H9 (cell line): ENCODE measurements at regions not wholly inside any gene's neighbourhood (a gene's known extent, or its start where the extent isn't known, plus 50 kb on each side); places are given as distances from the start of the nearest gene placed in this dataset.

Source experiments
- DNase-seq: peaks from one replicate; pipeline ENCODE4 v3.0.0-alpha.2; 2017
- H2AFZ ChIP-seq: one replicate; pipeline ENCODE4 v1.6.1; 2013; ENCODE audit warnings: mild to moderate bottlenecking, low read length, control low read depth, moderate library complexity
- H2AK5ac ChIP-seq: 2 replicates; pipeline ENCODE4 v1.6.1; 2013; ENCODE audit warnings: low read length, control low read depth, mixed read lengths; ENCODE audit not compliant: insufficient read length
- H2BK120ac ChIP-seq: one replicate; pipeline ENCODE4 v1.6.1; 2013; ENCODE audit warnings: low read depth, mild to moderate bottlenecking, low read length, control low read depth, inconsistent platforms; ENCODE audit not compliant: poor library complexity, severe bottlenecking
- H2BK12ac ChIP-seq: 2 replicates; pipeline ENCODE4 v1.6.1; 2013; ENCODE audit warnings: low read length, control low read depth, mixed read lengths, low read depth; ENCODE audit not compliant: insufficient read length
- H2BK15ac ChIP-seq: 2 replicates; pipeline ENCODE4 v1.6.1; 2013; ENCODE audit warnings: low read depth, low read length, control low read depth
- H2BK20ac ChIP-seq: one replicate; pipeline ENCODE4 v1.6.1; 2013; ENCODE audit warnings: low read depth, mild to moderate bottlenecking, low read length, control low read depth, inconsistent platforms; ENCODE audit not compliant: poor library complexity, severe bottlenecking
- H2BK5ac ChIP-seq: 2 replicates; pipeline ENCODE4 v1.6.1; 2013; ENCODE audit warnings: low read length, control low read depth, mixed read lengths; ENCODE audit not compliant: insufficient read length
- H3K14ac ChIP-seq: 2 replicates; pipeline ENCODE4 v1.6.1; 2013; ENCODE audit warnings: low read length, control low read depth; ENCODE audit not compliant: insufficient read depth
- H3K18ac ChIP-seq: 2 replicates; pipeline ENCODE4 v1.6.1; 2013; ENCODE audit warnings: low read depth, mild to moderate bottlenecking, mixed read lengths, low read length, control low read depth; ENCODE audit not compliant: insufficient read length
- H3K23ac ChIP-seq: 2 replicates; pipeline ENCODE4 v1.6.1; 2013; ENCODE audit warnings: low read length, control low read depth, mixed read lengths, low read depth; ENCODE audit not compliant: insufficient read length
- H3K23me2 ChIP-seq: 2 replicates; pipeline ENCODE4 v1.6.1; 2013; ENCODE audit warnings: low read depth, mild to moderate bottlenecking, mixed read lengths, low read length, control low read depth; ENCODE audit not compliant: insufficient read length, poor library complexity, severe bottlenecking
- H3K27ac ChIP-seq: 2 replicates; pipeline ENCODE4 v1.5.1; 2013; ENCODE audit warnings: low read length, control low read depth, mixed read lengths, low read depth; ENCODE audit not compliant: insufficient read length
- H3K27me3 ChIP-seq: 2 replicates; pipeline ENCODE4 v1.6.1; 2013; ENCODE audit warnings: low read length, control low read depth, inconsistent platforms; ENCODE audit not compliant: insufficient read depth
- H3K4ac ChIP-seq: 2 replicates; pipeline ENCODE4 v1.6.1; 2013; ENCODE audit warnings: low read depth, mild to moderate bottlenecking, control low read depth, inconsistent platforms, low read length, moderate library complexity
- H3K4me1 ChIP-seq: 2 replicates; pipeline ENCODE4 v1.6.1; 2013; ENCODE audit warnings: low read length, control low read depth, inconsistent platforms; ENCODE audit not compliant: insufficient read depth
- H3K4me2 ChIP-seq: 2 replicates; pipeline ENCODE4 v1.6.1; 2013; ENCODE audit warnings: low read length, control low read depth, mixed read lengths; ENCODE audit not compliant: insufficient read length, insufficient read depth
- H3K56ac ChIP-seq: 2 replicates; pipeline ENCODE4 v1.6.1; 2013; ENCODE audit warnings: low read depth, mild to moderate bottlenecking, mixed read lengths, low read length, control low read depth; ENCODE audit not compliant: insufficient read length
- H3K79me1 ChIP-seq: 2 replicates; pipeline ENCODE4 v1.6.1; 2013; ENCODE audit warnings: low read depth, mild to moderate bottlenecking, moderate library complexity, low read length, control low read depth, inconsistent platforms; ENCODE audit not compliant: insufficient read depth, poor library complexity, severe bottlenecking
- H3K79me2 ChIP-seq: 2 replicates; pipeline ENCODE4 v1.6.1; 2013; ENCODE audit warnings: low read length, control low read depth, inconsistent platforms; ENCODE audit not compliant: insufficient read depth
- H3K9ac ChIP-seq: 2 replicates; pipeline ENCODE4 v1.6.1; 2013; ENCODE audit warnings: low read length, control low read depth, mixed read lengths; ENCODE audit not compliant: insufficient read length; ENCODE audit errors: extremely low read depth
- H3K9me3 ChIP-seq: one replicate; pipeline ENCODE4 v1.6.1; 2013; ENCODE audit warnings: low read depth, low read length, inconsistent platforms; ENCODE audit not compliant: control insufficient read depth
- H3T11ph ChIP-seq: one replicate; pipeline ENCODE4 v1.6.1; 2013; ENCODE audit warnings: mild to moderate bottlenecking, low read length, control low read depth, inconsistent platforms
- H4K20me1 ChIP-seq: one replicate; pipeline ENCODE4 v1.6.1; 2013; ENCODE audit not compliant: control insufficient read depth, insufficient read length, insufficient read depth
- H4K5ac ChIP-seq: 2 replicates; pipeline ENCODE4 v1.6.1; 2013; ENCODE audit warnings: low read depth, mild to moderate bottlenecking, mixed read lengths, low read length, control low read depth; ENCODE audit not compliant: insufficient read length
- H4K8ac ChIP-seq: replicated peaks from 2 replicates; pipeline ENCODE4 v1.6.1; 2013; ENCODE audit warnings: low read length, control low read depth, mixed read lengths, low read depth; ENCODE audit not compliant: insufficient read length
- H4K91ac ChIP-seq: 2 replicates; pipeline ENCODE4 v1.6.1; 2013; ENCODE audit warnings: low read depth, mild to moderate bottlenecking, moderate library complexity, mixed read lengths, low read length, control low read depth; ENCODE audit not compliant: insufficient read length
- H3K27ac Mint-ChIP-seq, 3 experiments: 2 replicates in 2 of 3; 3 replicates in 1 of 3; pipeline ENCODE4 v1.8.0; 2020 to 2021; ENCODE audit warnings: mixed read lengths in 3 of 3, mild to moderate bottlenecking in 1 of 3, moderate library complexity in 1 of 3
- H3K27me3 Mint-ChIP-seq: 2 replicates; pipeline ENCODE4 v1.8.0; 2021; ENCODE audit warnings: low read depth, mild to moderate bottlenecking, moderate library complexity, mixed read lengths
- H3K36me3 Mint-ChIP-seq, 3 experiments: 2 replicates in 2 of 3; 3 replicates in 1 of 3; pipeline ENCODE4 v1.8.0; 2020 to 2021; ENCODE audit warnings: low read depth in 3 of 3, mixed read lengths in 3 of 3; ENCODE audit not compliant: insufficient read depth in 1 of 3
- H3K4me1 Mint-ChIP-seq, 2 experiments: 2 replicates each; pipeline ENCODE4 v1.8.0; 2020; ENCODE audit warnings: mixed read lengths in 2 of 2
- H3K4me3 Mint-ChIP-seq, 2 experiments: 2 replicates in 1 of 2; 3 replicates in 1 of 2; pipeline ENCODE4 v1.8.0; 2020 to 2021; ENCODE audit warnings: mild to moderate bottlenecking in 2 of 2, mixed read lengths in 2 of 2, moderate library complexity in 1 of 2
- H3K9me3 Mint-ChIP-seq, 2 experiments: 2 replicates in 1 of 2; 3 replicates in 1 of 2; pipeline ENCODE4 v1.8.0; 2020; ENCODE audit warnings: mild to moderate bottlenecking in 2 of 2, mixed read lengths in 2 of 2, moderate library complexity in 1 of 2
- CTCF ChIP-seq: fragments of 200-600 bp; sonication (generic); conservative IDR thresholded peaks from 3 replicates; pipeline ENCODE4 v1.8.0; 2021; ENCODE audit warnings: antibody characterized with exemption, mild to moderate bottlenecking
- WGBS: extraction: QIAGEN DNeasy Blood & Tissue Kit; methylation state at CpG from one replicate; pipeline ENCODE4 v1.1.7; 2013; ENCODE audit warnings: missing lambda C conversion rate, low lambda C conversion rate, mixed read lengths; ENCODE audit not compliant: insufficient read length; ENCODE audit errors: extremely low coverage; 5-methylcytosine and 5-hydroxymethylcytosine counted together

GRCh38 chr21:27058673-27059605 is 92.1 kb upstream of the ADAMTS5 start:
- no peaks in the 10 kb centered on the region for H3K9me3 ChIP-seq
- Mint-ChIP-seq H3K27ac (no peak overlapping the region), H3K4me1 (no peaks in the 10 kb centered on the region), H3K27me3 (no peaks in the 10 kb centered on the region), H3K4me3 (no peak overlapping the region; a peak in 1 of 5 replicates), H3K9me3 (peaks cover 8 to 13% of the 10 kb centered on the region in 2 experiments; a peak in 4 of 5 replicates), H3K36me3 (peaks cover 0 to 4% (median 3%) of the 10 kb centered on the region in 3 experiments; a peak in 4 of 7 replicates)
- no peak overlapping the region for H3K23ac ChIP-seq
- no peak overlapping the region for H2BK120ac ChIP-seq
- no peak for DNase-seq
- H4K91ac ChIP-seq: no peak overlapping the region
- H3K79me1 ChIP-seq: no peaks in the 10 kb centered on the region
- H3K18ac ChIP-seq: no peak overlapping the region
- H3K9ac ChIP-seq: no peak overlapping the region
- no peak overlapping the region for H2BK15ac ChIP-seq
- H3K27me3 ChIP-seq: no peaks in the 10 kb centered on the region; the same call in 1 of the 2 replicates
- no peak overlapping the region for H2BK12ac ChIP-seq
- H3K23me2 ChIP-seq: no peaks in the 10 kb centered on the region
- TF ChIP-seq CTCF: no peak
- no peak overlapping the region for H2BK20ac ChIP-seq
- no CpG with 5 or more reads among the region's 2 CpGs for WGBS
- H2AK5ac ChIP-seq: no peak overlapping the region
- H4K5ac ChIP-seq: no peak overlapping the region
- no peak overlapping the region for H3K4ac ChIP-seq
- H3K79me2 ChIP-seq: no peaks in the 10 kb centered on the region
- no peak overlapping the region for H3T11ph ChIP-seq
- no peak overlapping the region for H3K4me2 ChIP-seq
- no peak overlapping the region for H3K14ac ChIP-seq
- H3K27ac ChIP-seq: no peak overlapping the region
- no peak overlapping the region for H2AFZ ChIP-seq
- H4K20me1 ChIP-seq: no peaks in the 10 kb centered on the region
- no peaks in the 10 kb centered on the region for H3K4me1 ChIP-seq
- H3K56ac ChIP-seq: no peak overlapping the region
- H4K8ac ChIP-seq: no peak overlapping the region
- H2BK5ac ChIP-seq: no peak overlapping the region
